ENCODE measurements at regions not wholly inside any gene's neighbourhood (a gene's known extent, or its start where the extent isn't known, plus 50 kb on each side); places are given as distances from the start of the nearest gene placed in this dataset.

DNA sequence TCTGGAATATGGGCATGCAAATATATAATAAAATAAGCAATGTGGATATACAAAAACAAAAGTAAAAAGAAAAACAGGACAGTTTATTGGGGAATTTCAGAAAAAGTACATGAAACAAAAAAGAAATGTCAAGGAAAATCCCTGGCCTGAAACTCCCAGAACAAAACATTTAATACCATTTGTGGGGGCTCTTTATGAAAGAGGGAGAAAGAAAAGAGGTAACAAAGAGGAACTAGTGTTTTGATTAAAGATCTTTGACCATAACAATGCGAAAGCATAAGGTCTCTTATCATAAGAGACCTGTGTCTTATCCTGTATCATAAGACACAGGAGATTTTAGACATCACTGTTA, 88.6 kb upstream of the ARID1B start:
- TF ChIP-seq, protein P1, sequence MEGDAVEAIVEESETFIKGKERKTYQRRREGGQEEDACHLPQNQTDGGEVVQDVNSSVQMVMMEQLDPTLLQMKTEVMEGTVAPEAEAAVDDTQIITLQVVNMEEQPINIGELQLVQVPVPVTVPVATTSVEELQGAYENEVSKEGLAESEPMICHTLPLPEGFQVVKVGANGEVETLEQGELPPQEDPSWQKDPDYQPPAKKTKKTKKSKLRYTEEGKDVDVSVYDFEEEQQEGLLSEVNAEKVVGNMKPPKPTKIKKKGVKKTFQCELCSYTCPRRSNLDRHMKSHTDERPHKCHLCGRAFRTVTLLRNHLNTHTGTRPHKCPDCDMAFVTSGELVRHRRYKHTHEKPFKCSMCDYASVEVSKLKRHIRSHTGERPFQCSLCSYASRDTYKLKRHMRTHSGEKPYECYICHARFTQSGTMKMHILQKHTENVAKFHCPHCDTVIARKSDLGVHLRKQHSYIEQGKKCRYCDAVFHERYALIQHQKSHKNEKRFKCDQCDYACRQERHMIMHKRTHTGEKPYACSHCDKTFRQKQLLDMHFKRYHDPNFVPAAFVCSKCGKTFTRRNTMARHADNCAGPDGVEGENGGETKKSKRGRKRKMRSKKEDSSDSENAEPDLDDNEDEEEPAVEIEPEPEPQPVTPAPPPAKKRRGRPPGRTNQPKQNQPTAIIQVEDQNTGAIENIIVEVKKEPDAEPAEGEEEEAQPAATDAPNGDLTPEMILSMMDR (IDR thresholded peaks at IDR 0.05; ENCODE audit: low read depth, low read length): no peak
- no peak for TF ChIP-seq POLR2A (IDR thresholded peaks at IDR 0.05; ENCODE audit: extremely low read depth, insufficient read length)
- TF ChIP-seq, protein P2, sequence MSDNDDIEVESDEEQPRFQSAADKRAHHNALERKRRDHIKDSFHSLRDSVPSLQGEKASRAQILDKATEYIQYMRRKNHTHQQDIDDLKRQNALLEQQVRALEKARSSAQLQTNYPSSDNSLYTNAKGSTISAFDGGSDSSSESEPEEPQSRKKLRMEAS (IDR thresholded peaks at IDR 0.05; ENCODE audit: low read depth, low read length): no peak
